NK-92 treated with Interleukin-12 subunit alpha and Interleukin-12 subunit beta, amount 100 ng/mL, for 24 hours (cell line): ENCODE measurements at regions not wholly inside any gene's neighbourhood (a gene's known extent, or its start where the extent isn't known, plus 50 kb on each side); places are given as distances from the start of the nearest gene placed in this dataset.

Source experiments
- DNase-seq: peaks from one replicate; lab custom pipeline; 2025; lab: John Stamatoyannopoulos, UW

DNA sequence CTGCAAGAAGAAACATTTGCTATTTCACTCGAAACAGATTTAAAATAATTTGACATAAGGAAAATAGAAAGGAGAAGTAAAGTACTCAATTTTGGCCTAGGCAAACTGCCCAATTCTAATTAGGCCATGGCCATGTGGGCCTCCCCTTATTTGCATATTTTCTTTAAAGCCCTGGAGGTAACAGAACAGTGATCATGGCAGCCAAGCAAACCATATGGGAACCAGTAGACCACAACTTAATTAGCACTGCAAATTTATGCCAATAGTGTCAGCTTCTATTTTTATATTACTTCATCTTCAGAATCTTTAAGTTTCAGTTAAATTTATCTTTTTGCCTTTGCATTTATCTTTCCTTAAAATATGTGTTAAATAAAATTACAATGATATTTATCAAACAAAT lies 63.3 kb upstream of the THSD7A start:
- DNase-seq, result no peak

DNA sequence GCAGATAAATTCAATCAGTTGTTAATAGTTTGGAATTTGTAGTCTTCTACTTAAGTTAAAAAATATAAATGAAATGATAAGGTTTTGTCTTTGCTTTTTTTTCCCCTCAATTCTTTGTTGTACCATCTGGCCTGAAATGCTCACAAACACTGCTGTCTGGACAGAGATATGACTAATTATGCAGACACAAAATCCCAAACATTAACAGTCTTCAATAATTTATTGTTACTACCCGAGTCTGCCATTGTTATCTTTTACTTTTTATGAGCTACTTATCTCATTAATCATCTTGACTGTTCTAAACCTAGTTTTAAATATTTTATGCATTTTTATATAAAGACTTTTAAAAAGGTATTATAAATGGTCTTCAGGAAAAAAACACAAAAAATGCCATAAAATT lies 64.7 kb upstream of the THSD7A start:
- no peak for DNase-seq

DNA sequence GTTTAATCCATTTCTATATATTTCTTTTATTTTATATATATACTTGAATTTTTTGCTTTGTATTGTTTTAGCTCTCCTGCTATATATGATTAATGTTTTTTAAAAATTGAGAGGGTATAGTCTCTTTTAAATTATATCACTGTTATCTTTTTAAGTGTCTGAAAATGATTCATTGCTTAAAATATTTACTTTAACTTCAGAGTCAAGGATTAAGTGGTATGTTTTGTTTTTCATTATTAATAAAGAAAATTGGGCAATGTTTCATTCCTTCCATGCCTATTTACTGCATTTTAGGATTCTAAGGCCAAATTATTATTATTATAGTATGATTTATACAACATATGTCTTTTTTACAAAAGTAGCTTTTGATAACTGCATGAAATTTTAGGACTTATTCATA lies 67.2 kb upstream of the THSD7A start:
- no peak for DNase-seq

DNA sequence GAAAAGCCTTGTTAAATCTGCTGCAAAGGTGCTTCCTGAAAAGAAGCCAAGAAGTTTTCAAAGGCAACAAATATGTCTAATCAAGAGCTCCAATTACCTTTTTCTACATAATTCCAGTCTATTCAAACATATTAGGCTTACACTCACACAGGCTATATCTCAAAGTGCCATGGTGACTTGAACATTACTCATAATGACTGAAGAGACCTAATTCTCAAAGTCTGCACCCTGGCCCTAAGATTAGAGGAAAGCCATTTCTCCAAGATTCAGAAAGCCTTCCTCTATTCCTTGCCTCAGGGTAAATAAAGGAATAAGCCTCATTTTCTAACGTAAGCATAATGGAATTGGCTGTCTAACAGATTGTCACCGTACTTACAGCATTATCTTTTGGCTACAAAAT lies 78.3 kb upstream of the THSD7A start:
- DNase-seq, result no peak

DNA sequence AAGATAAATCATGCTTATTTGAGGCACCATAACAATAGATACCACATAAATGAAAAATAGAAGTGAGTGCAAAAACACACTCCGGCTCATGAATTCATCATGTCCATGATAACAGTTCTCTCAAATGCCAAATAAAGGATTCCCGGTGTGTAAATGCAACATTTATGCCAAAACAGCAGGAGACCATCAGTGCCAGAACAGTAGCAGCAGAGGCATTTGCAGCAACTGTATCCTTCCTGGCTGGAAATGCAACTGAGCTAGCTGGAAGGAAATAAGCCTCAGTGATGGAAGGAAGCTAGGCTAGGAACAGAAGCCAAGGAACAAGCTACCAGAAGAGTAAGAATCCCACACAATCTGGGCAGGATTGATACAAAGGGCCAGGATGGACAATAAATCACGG lies 79.9 kb upstream of the THSD7A start:
- DNase-seq, result no peak

DNA sequence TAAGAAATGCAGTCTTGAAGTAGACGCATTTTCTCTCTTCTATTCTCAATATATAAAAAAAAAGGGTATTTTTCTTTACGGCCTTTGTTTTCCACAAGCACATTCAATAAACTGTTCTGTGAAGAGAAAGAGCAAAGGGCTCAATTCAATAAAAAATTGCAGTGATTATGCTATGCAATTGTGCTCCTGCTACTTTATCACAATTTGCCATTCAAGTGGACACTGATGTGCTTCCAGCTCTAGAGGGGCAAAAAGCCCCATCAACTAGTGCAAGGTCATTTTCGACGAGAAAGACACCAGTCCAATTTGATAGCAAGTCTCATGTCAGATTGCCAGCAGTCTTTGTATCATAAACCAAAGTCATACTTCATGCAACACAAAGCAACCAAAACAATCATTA lies 82.6 kb upstream of the THSD7A start:
- DNase-seq, result no peak

DNA sequence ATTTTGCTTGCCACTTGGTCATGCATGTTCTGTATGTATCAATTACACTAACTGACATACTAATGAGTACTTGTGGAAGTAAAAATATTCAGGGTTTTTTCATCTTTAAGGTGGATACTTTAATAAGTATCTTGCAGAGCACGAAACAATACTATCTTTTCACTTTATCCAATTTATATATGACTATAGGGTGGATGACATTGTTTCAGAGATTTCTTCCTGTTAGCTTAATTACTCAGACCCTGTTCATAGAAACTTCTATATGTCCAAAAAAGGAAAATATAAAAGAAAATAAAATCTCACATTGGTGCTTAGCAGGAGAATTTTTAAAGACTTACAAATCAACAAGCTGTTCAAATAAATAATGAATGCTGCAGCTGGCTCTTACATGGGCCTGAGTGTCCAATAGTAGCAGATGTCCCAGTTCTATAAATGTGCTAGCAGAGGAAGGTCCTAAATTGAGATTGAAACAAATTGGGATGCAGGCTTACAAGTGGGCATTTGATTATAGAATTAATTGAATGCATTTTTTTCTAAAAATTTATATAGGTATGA lies 91.5 kb upstream of the THSD7A start:
- no peak for DNase-seq

DNA sequence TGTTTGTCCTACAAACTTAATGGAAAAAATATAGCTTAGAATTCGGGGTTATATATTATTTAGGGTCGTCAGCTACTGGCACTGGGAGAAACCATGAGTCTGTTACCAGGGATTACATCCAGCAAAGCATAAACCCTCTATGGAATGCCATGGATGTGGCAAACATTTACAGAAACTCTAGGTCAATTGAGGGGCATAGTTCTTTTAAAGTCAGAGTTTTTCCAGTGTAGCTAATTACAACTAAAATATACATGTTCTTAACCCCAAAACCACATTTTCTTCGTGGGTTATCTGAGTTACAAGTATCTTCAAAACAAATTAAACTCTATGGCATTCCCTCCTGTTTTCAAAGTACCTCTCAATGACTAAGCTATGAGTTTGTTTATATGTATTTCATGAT lies 99.3 kb upstream of the THSD7A start:
- DNase-seq, result no peak

DNA sequence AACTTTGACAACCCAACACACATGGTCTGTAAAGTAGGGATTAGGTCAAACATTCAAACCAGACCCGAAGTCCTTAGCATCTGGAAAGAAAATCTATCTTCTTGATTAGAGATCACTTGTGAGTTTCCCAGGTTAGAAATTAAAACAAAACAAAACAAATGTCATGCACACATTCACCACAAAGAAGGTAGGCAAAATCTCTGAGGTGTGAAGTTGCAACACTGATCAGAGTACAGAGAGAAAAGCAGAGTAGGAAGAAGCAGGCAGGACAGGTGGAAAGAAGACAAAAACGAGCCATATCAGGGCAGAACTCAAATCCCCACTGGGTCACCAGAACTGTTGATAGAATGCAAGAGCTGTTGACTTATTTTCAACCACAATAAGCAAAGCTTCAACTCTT lies 102.8 kb upstream of the THSD7A start:
- no peak for DNase-seq

DNA sequence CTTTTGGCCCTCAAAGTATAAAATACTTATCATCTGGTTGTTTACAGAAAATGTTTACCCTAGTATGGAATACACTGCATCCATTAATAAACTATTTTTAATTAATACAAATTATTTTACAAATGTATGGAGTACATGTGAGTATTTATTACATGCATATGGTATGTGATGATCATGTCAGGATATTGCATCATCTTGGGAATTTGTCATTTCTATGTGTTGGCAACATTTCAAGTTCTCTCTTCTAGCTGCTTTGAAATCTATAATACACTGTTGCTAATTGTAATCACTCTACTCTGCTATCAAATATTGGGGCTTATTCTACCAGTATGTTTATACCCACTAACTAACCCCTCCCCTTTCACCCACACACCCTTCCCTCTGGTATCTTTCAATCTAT lies 103.9 kb upstream of the THSD7A start:
- no peak for DNase-seq

DNA sequence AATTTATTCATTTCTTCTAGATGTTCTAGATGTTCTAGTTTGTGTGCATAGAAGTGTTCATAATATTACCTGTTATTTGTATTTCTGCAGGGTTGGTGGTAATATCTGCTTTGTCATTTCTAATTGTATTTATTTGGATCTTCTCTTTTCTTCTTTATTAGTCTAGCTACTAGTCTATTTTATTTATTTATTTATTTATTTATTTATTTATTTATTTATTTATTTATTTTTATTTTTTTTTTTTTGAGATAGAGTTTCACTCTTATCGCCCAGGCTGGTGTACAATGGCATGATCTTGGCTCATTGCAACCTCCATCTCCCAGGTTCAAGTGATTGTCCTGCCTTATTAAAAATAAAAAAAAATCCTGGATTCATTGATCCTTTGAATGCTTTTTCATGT lies 114.8 kb upstream of the THSD7A start:
- DNase-seq, result no peak

DNA sequence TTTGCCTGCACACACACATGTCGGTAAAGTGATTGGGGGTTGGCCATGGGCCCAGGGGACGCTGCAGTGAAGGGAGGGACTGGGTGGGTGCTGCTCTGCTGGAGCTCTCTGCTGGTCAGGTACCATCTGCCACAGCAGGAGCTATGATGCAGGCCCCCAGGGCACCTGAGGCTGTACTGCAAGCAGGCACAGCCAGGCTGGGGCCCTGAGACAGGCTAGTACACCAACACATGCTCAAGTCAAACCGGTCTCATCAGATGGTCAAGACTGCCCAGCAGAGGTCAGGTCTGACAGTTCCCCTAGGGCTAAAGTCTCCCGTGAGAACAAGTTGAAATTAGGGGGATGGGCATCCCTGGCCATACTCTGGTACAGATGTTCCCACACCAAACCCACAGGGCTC lies 118.3 kb upstream of the THSD7A start:
- no peak for DNase-seq

DNA sequence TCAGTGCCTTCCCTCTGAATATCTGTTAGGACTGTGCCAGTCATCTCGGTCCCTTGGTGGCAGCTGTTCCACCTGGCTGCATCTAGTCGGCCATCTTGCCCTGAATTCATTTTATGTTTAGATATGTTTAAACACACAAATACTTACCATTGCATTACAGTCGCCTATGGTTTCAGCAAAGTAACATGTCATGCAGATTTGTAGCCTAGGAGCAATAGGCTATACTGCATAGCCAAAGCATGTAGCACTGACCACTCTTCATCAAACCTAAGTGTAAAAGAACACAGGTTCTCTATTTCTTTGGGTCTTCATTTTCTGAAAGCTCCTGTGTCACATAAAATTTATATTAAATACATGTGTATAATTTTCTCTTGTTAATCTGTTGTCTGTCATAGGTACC lies 118.9 kb upstream of the THSD7A start:
- no peak for DNase-seq

DNA sequence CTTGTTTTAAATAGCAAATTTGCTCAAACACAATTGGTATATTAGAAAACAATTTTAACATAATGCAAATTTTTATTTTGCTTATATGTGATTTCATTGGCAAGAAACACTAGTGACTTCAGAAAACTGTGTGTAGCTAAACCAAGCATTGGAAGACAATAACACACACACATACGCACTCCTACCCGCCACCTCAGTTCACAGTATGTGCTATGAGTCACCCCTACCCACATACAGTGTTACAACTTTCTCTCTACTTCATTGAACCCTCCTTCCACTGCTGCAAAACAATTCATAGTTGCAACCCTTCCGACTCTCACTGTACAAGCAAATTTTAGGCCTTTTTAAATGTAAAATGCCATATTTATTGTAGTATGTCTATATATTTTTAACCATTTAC lies 119.9 kb upstream of the THSD7A start:
- DNase-seq, result no peak

DNA sequence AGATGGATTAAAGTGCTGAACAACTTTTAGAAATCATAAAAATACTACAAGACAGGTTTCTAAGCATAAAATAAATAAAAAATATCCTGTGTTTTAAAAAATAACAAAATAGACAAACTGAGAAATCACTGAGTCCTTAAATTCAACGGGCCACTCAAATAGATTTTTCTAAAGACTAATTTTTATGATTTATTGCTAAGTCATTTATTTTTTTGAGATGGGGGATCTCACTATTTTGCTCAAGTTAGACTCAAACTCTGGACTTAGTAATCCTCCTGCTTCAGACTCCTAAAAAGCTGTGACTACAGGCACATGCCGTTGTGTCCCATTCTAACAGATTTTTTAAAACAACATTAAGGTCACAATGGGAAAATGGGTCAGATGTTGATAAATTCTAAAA lies 121.0 kb upstream of the THSD7A start:
- DNase-seq, result no peak

DNA sequence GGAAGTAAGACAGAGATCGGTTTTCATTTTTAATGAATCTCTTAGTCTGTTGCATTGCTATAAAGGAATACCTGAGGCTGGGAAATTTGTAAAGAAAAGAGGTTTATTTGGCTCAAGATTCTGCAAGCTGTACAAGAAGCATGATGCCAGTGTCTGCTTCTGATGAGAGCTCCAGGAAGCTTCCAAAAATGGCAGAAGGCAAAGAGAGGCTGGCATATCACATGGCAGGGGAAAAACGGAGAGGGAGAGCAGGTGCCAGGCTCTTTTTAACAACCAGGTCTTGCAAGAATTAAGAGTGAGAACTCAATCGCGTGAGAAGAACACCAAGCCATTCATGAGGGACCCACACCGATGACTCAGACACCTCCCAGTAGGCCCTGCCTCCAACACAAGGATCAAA lies 125.0 kb upstream of the THSD7A start:
- DNase-seq, result no peak

DNA sequence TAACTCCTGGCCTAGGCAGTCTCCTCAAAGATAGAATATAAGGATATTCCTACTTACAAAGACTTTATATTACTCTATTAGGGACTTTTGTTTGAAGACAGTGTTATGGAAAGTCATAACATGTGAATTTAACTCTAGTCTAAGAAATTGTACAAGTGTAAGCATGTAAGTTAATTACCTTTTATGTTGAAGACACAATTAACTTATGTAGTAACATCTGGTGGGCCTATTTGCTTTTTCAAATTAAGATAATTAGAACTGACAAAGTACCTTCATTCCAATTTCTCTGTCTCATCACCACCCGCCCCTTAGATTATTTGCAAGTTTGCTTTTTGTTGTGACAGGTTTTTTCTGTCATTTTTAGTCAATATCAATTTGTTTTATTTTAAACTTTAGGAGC lies 126.0 kb upstream of the THSD7A start:
- DNase-seq, result no peak

DNA sequence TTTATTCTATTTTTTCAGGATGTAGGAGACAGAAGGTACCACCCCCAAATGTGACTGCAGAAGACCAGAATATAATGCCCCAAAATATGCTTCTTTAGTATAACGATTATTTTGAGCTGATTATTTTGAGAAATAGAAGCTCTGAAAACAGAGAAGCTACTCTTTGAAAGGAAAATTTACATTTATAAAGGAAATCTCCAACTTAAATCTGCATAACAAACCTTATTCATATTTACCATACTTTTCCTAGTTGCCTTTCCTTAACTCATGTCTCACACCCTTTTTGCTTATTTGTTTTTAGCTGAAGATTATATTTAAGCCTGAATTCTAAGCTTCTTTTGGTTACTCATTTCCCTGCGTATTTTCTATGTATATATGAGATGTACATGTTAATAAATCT lies 127.1 kb upstream of the THSD7A start:
- DNase-seq, result no peak

DNA sequence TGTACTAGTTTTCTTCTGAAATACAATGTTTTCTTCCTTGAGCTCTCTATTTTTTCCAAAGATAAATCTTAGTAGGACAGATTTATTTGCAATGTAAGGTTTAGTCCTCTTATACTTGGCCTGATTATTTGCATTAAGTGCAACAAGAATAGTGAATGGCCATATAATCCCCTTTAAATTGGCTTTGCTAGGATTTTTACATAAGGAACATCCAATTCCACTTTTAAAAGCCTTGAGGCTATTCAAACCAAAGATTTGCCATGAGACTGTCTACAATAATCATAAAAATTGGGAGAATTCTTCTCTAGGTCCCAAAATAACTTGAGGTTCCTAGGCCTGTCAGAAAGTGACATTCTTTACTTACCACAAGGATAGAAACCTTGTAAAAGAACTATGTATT lies 128.6 kb upstream of the THSD7A start:
- DNase-seq, result no peak

DNA sequence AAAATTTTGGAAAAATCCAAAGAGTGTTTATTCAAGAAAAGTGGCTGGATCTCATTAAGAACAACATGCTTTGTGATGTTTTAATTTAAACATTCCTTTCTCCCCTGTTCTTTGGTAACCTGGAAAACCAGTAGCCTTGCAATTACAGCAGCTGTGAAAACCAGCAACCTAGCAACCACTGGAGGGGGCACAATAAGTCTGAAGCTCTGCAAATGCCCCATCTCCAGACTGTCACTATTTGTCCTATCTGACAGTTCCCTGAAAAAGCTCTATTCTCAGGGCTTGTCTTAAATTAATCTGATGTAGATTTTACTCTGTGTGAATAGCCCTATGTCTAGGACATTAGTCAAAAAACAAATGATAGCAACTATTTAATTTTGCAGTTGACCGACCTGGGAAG lies 137.6 kb upstream of the THSD7A start:
- no peak for DNase-seq

DNA sequence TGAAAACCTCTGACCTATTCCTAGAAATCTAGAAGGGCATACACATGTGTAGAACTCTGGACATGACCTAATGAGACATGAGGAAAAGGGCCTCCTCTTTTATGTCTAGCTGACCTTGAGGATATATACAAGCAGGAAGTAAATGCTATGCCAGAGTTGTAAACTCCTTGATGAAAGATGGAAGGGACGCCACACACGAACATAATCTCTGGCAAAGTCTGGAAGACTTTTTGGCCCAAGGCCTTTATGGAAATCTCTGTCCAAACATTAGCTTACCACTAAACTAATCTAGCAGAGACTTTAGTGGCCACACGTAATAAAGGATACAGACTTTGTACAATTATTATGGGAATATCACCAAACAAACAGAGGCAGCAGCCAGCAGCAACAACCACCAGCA lies 138.1 kb upstream of the THSD7A start:
- no peak for DNase-seq

DNA sequence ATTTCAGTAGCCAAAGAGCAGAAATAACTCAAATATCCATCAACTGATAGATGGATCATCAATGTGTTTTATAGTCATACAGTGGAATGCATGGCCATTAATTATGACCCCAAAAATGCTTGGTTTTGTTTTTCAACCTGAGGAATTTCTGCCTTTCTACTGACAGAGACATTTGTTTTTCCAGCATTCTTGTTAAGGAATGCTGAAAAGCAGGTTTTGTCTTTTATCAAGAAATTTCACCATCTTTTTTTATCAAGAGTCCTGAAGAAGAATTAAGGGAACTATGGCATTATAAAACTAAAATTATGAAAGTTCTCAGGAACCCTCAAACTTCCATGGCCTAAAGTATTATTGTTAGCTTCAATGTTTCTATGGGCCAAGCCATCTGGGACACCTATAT lies 153.4 kb upstream of the THSD7A start:
- no peak for DNase-seq

DNA sequence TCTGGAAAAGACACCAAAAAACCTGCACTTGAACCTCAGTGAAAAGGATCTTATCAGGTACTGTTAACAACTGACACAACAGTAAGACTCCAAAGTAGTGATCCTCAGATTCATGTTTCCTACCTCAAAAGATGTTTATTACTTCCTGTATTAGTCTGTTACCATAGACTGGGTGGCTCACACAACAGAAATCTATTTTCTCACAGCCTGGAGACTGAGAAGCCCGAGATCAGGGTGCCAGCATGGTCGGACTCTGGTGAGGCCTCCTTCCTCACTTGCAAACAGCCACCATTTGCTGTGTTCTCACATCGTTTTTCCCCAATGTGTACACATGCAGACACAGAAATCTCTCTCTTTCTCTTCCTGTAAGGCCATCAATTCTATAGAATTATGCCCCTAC lies 154.0 kb upstream of the THSD7A start:
- DNase-seq, result no peak

DNA sequence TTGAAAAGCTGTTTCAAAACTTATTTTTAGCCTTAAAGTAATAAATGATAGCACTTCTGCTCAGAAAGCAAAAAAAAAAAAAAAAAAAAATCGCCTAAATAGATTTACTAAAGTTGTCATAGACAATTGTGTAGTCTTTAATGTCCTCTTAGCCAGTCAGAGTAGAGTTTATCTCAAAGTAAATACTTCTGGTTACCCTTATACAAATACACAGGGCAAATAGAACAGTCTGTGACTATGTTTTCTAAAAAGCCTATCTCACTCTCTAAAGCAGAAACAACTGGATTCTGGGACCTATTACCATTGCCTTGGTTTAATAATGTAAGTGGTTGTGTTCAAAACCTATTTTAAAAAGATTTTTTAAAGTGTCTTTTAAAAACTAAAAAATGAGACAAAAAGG lies 156.2 kb upstream of the THSD7A start:
- no peak for DNase-seq

DNA sequence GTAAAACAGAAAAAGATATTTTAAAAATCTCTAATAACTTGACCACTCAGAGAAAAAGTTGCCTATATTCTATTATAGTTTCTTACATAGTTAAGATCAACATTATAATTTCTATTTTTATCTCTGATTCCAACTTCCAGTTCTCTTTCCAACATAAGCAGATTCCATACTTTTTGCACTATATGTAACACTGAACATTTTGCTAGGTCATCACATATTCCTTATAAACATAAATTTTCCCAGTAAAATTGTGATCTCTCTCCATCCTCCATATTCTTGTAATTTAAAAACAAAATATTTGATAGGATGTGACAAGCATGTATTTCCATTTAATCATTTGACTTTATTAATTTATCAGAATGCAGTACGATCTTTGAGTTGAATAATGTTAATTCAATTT lies 170.4 kb upstream of the THSD7A start:
- no peak for DNase-seq
